DOHH2 (cell line): ENCODE measurements at regions not wholly inside any gene's neighbourhood (a gene's known extent, or its start where the extent isn't known, plus 50 kb on each side); places are given as distances from the start of the nearest gene placed in this dataset.
A peak's percentile ranks its signal among the peaks of the same experiment; 100 is the strongest.

ENCODE experiments used
- H3F3A ChIP-seq: fragments of 200-600 bp; sonication (generic), shearing (Covaris generic); 2 replicates; pipeline ENCODE4 v1.6.0; 2016; ENCODE audit warnings: antibody characterized with exemption, mild to moderate bottlenecking; ENCODE audit not compliant: control insufficient read depth, insufficient read depth
- H3K27ac ChIP-seq: fragments of 200-600 bp; sonication (generic); 2 replicates; pipeline ENCODE4 v1.5.1; 2014; ENCODE audit warnings: low read depth, mild to moderate bottlenecking, low read length, moderate library complexity
- H3K27me3 ChIP-seq: fragments of 200-600 bp; sonication (generic); 2 replicates; pipeline ENCODE4 v1.6.1; 2014; ENCODE audit warnings: mild to moderate bottlenecking, low read length, mixed read lengths; ENCODE audit not compliant: control insufficient read depth
- H3K36me3 ChIP-seq: fragments of 200-600 bp; sonication (generic); 2 replicates; pipeline ENCODE4 v1.6.1; 2014; ENCODE audit warnings: mild to moderate bottlenecking, low read length, moderate library complexity, mixed read lengths; ENCODE audit not compliant: control insufficient read depth
- H3K4me1 ChIP-seq: fragments of 200-600 bp; sonication (generic); 2 replicates; pipeline ENCODE4 v1.6.1; 2014; ENCODE audit warnings: mild to moderate bottlenecking, low read length, mixed read lengths; ENCODE audit not compliant: control insufficient read depth
- H3K4me2 ChIP-seq: fragments of 200-600 bp; sonication (generic); 2 replicates; pipeline ENCODE4 v1.6.0; 2014; ENCODE audit warnings: mild to moderate bottlenecking, low read length, moderate library complexity
- H3K4me3 ChIP-seq: fragments of 200-600 bp; sonication (generic); 2 replicates; pipeline ENCODE4 v1.5.1; 2014; ENCODE audit warnings: mild to moderate bottlenecking, low read length, mixed read lengths
- H3K79me2 ChIP-seq: fragments of 200-600 bp; sonication (generic); 2 replicates; pipeline ENCODE4 v1.6.1; 2014; ENCODE audit warnings: mild to moderate bottlenecking, low read length, mixed read lengths; ENCODE audit not compliant: control insufficient read depth
- H3K9me2 ChIP-seq: fragments of 200-600 bp; sonication (generic); replicated peaks from 2 replicates; pipeline ENCODE4 v1.6.1; 2014; ENCODE audit warnings: mild to moderate bottlenecking, low read length, mixed read lengths; ENCODE audit not compliant: control insufficient read depth
- H3K9me3 ChIP-seq: fragments of 200-600 bp; sonication (generic); 2 replicates; pipeline ENCODE4 v1.6.1; 2014; ENCODE audit warnings: antibody characterized with exemption, low read length, mixed read lengths; ENCODE audit not compliant: control insufficient read depth, insufficient read depth
- H4K20me1 ChIP-seq: fragments of 200-600 bp; sonication (generic); 2 replicates; pipeline ENCODE4 v1.6.0; 2014; ENCODE audit warnings: low read depth, mild to moderate bottlenecking, antibody characterized with exemption, low read length, moderate library complexity; ENCODE audit not compliant: control insufficient read depth, insufficient read depth
- EZH2phosphoT487 ChIP-seq: fragments of 200-600 bp; sonication (generic); IDR thresholded peaks from 2 replicates; pipeline ENCODE4 v1.6.1; 2017; ENCODE audit warnings: borderline replicate concordance, mild to moderate bottlenecking, antibody characterized with exemption, low read length, moderate library complexity, mixed read lengths
- TF ChIP-seq, protein P1 (sequence below): fragments of 200-600 bp; sonication (generic); IDR thresholded peaks from one replicate; pipeline ENCODE4 v1.5.1; 2014; ENCODE audit warnings: antibody characterized with exemption, mild to moderate bottlenecking, low read depth, low read length; ENCODE audit not compliant: poor library complexity, severe bottlenecking

DNA sequence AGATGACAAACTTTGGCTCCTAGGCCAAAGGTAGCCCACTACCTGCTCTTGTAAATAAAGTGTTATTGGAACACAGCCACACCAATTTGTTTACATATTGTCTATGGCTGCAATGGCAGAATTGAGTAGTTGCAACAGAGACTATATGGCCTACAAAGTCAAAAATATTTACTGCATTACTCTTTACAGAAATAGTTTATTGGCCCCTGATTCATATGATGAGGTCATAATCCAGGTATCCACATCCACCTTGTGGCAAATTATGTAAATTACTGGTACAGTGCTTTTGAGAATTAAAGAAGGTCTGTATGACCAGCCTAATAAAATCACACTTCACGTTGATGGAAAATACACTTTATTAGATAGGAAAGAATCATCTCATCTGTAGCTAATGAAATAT, 337.0 kb upstream of the DDX53 start:
- no peak overlapping the region for H3K4me2 ChIP-seq
- no peaks in the 10 kb centered on the region for H3K4me1 ChIP-seq
- no peaks in the 10 kb centered on the region for H3K9me3 ChIP-seq
- H3K36me3 ChIP-seq: no peaks in the 10 kb centered on the region
- no peaks in the 10 kb centered on the region for H3K9me2 ChIP-seq
- no peaks in the 10 kb centered on the region for H3K79me2 ChIP-seq
- no peak overlapping the region for H3K27ac ChIP-seq
- H3K4me3 ChIP-seq: no peak overlapping the region
- no peaks in the 10 kb centered on the region for H4K20me1 ChIP-seq
- no peaks in the 10 kb centered on the region for H3K27me3 ChIP-seq
- TF ChIP-seq, protein P1, sequence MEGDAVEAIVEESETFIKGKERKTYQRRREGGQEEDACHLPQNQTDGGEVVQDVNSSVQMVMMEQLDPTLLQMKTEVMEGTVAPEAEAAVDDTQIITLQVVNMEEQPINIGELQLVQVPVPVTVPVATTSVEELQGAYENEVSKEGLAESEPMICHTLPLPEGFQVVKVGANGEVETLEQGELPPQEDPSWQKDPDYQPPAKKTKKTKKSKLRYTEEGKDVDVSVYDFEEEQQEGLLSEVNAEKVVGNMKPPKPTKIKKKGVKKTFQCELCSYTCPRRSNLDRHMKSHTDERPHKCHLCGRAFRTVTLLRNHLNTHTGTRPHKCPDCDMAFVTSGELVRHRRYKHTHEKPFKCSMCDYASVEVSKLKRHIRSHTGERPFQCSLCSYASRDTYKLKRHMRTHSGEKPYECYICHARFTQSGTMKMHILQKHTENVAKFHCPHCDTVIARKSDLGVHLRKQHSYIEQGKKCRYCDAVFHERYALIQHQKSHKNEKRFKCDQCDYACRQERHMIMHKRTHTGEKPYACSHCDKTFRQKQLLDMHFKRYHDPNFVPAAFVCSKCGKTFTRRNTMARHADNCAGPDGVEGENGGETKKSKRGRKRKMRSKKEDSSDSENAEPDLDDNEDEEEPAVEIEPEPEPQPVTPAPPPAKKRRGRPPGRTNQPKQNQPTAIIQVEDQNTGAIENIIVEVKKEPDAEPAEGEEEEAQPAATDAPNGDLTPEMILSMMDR: no peak
- no peak for TF ChIP-seq EZH2phosphoT487
- H3F3A ChIP-seq: no peaks in the 10 kb centered on the region

DNA sequence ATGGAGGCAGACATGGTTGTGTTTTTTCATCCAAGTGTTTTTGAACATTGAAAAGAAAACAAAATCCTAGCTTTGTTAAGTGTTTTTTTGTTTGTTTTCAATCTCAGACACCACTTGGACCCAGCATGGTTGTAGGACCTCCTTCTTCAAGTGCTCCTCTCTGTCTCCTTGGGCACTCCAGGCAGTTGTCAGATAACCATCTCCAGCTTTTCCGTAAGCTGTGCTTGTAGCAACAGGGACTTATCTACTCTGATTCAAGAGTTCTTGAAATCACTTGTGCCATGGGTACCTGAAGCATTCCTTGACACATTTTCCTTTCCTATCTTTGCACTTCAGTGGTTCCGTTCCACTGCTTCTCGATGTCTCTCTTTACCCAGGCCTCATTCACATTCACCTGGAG, 334.9 kb upstream of the DDX53 start:
- H3K9me2 ChIP-seq: no peaks in the 10 kb centered on the region
- no peaks in the 10 kb centered on the region for H3K9me3 ChIP-seq
- no peak overlapping the region for H3K27ac ChIP-seq
- H3K27me3 ChIP-seq: no peaks in the 10 kb centered on the region
- H3K4me1 ChIP-seq: no peaks in the 10 kb centered on the region
- no peaks in the 10 kb centered on the region for H4K20me1 ChIP-seq
- TF ChIP-seq EZH2phosphoT487: no peak
- TF ChIP-seq, protein P1: no peak
- H3K79me2 ChIP-seq: no peaks in the 10 kb centered on the region
- no peaks in the 10 kb centered on the region for H3F3A ChIP-seq
- H3K4me2 ChIP-seq: no peak overlapping the region
- H3K36me3 ChIP-seq: no peaks in the 10 kb centered on the region
- no peak overlapping the region for H3K4me3 ChIP-seq

DNA sequence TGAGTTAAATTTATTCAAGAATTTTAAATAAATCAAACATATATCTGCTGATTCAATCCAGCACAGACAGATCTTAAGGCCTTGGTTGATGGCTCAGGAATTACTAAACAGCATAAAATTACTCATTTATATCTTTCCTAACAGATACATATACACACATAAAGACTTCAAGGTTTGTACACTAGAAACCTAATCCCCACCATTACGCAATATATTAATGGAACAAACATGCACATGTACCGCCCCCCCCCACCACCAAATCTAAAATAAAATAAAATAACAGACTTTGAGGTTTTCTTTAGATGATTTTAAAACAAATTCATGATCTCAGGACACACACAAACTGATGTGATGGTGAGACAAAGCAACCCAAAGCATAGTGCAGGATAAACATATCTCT, 333.9 kb upstream of the DDX53 start:
- Histone ChIP-seq H3K27ac (no peak overlapping the region), H3K79me2 (no peaks in the 10 kb centered on the region), H3K9me3 (no peaks in the 10 kb centered on the region), H3K36me3 (no peaks in the 10 kb centered on the region), H3K9me2 (no peaks in the 10 kb centered on the region), H3F3A (no peaks in the 10 kb centered on the region), H4K20me1 (no peaks in the 10 kb centered on the region), H3K27me3 (no peaks in the 10 kb centered on the region), H3K4me3 (no peak overlapping the region), H3K4me1 (no peaks in the 10 kb centered on the region), H3K4me2 (no peak overlapping the region)
- TF ChIP-seq EZH2phosphoT487: no peak
- TF ChIP-seq, protein P1: no peak

DNA sequence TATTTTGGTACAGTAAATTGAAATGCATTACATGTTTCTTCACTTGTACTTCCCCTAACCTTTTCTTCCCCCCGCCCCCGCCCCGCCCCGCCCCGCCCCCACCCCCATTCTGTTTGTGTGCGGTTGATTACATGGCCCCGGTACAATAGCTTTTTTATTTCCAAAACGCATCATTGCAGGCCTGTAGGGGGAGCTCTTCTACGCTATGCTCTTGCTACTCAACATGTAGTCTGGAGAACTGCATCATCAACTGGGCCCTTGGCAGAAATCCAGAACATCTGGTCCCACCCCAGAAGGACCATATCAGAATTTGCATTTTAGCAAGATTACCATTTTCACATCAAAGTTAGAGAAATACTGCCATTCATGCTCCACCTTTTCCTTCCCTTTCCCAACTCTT, 333.3 kb upstream of the DDX53 start:
- Histone ChIP-seq H3K9me2 (no peaks in the 10 kb centered on the region), H3K36me3 (no peaks in the 10 kb centered on the region), H3F3A (no peaks in the 10 kb centered on the region), H3K79me2 (no peaks in the 10 kb centered on the region), H3K4me2 (no peak overlapping the region), H3K9me3 (no peaks in the 10 kb centered on the region), H3K27me3 (no peaks in the 10 kb centered on the region), H3K4me1 (no peaks in the 10 kb centered on the region), H3K4me3 (no peak overlapping the region), H3K27ac (no peak overlapping the region), H4K20me1 (no peaks in the 10 kb centered on the region)
- TF ChIP-seq, protein P1: peak; percentile 32
- TF ChIP-seq EZH2phosphoT487: no peak
